Thyroid gland (tissue), 4 donors: ENCODE measurements at regions not wholly inside any gene's neighbourhood (a gene's known extent, or its start where the extent isn't known, plus 50 kb on each side); places are given as distances from the start of the nearest gene placed in this dataset.

Experiments used
- CTCF ChIP-seq, 6 experiments: fragments of 200-600 bp in 3 of 6; fragments of 450-650 bp in 3 of 6; sonication (generic) in 3 of 6; IDR thresholded peaks; one replicate each; pipeline ENCODE4 v1.5.1; 2016 to 2019; ENCODE audit warnings: antibody characterized with exemption in 6 of 6, mild to moderate bottlenecking in 2 of 6, inconsistent platforms in 1 of 6, moderate library complexity in 1 of 6
- POLR2A ChIP-seq, 2 donors: fragments of 450-650 bp; IDR thresholded peaks; one replicate each; pipeline ENCODE4 v1.6.1; 2017; ENCODE audit warnings: antibody characterized with exemption in 2 of 2, mild to moderate bottlenecking in 2 of 2, moderate library complexity in 1 of 2

GRCh38 chr6:143562143-143562542 lies 50.6 kb upstream of the FUCA2 start:
- no peak for TF ChIP-seq CTCF (IDR thresholded peaks at IDR 0.05)
- TF ChIP-seq POLR2A (IDR thresholded peaks at IDR 0.05) = no peak
